Nephron (organoid): ENCODE measurements at regions not wholly inside any gene's neighbourhood (a gene's known extent, or its start where the extent isn't known, plus 50 kb on each side); places are given as distances from the start of the nearest gene placed in this dataset.
"Not testable (repeated sequence)": the region's sequence is repeated elsewhere in the genome, so short reads cannot be mapped to it uniquely, and the experiment has no call there.

Experiments used
- H3K27ac Mint-ChIP-seq, 3 experiments: 2 replicates each; pipeline ENCODE4 v1.8.0; 2020; ENCODE audit warnings: mixed read lengths in 3 of 3, mild to moderate bottlenecking in 2 of 3, moderate library complexity in 1 of 3
- H3K27me3 Mint-ChIP-seq: 2 replicates; pipeline ENCODE4 v1.8.0; 2021; ENCODE audit warnings: low read depth, mild to moderate bottlenecking, moderate library complexity, mixed read lengths
- H3K36me3 Mint-ChIP-seq: 2 replicates; pipeline ENCODE4 v1.8.0; 2020; ENCODE audit warnings: low read depth, mixed read lengths
- H3K4me1 Mint-ChIP-seq: 2 replicates; pipeline ENCODE4 v1.8.0; 2020; ENCODE audit warnings: mixed read lengths
- H3K4me3 Mint-ChIP-seq, 3 experiments: 2 replicates each; pipeline ENCODE4 v1.8.0; 2020; ENCODE audit warnings: mild to moderate bottlenecking in 3 of 3, mixed read lengths in 3 of 3, moderate library complexity in 2 of 3
- H3K9me3 Mint-ChIP-seq: 2 replicates; pipeline ENCODE4 v1.8.0; 2020; ENCODE audit warnings: mixed read lengths
- CTCF ChIP-seq, 3 experiments: fragments of 200-600 bp; sonication (generic); IDR thresholded peaks; one replicate each; pipeline ENCODE4 v1.5.0; 2021; ENCODE audit warnings: antibody characterized with exemption in 3 of 3; ENCODE audit not compliant: unreplicated experiment in 3 of 3

DNA sequence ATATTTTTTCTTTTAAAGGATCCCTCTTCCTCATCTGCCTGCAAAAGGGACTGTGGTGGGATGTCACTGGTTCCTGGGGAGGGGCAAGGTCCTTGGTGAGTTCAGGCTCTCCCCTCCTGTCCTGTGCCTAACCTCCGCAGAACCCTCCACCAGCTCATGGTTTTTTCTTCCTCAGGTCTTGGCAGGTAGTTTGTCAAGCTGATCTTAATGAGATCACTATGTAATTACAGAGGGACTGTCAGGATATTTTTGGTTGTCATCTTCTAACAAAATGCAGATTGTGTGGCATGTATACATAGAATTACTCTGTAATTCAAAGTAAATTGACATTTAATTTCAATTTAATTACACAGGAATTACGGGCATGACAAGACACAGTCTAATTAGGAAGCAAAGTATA is 150.3 kb upstream of the SEMA6A start:
- Mint-ChIP-seq H3K4me1 (no peaks in the 10 kb centered on the region), H3K27ac (no peak overlapping the region), H3K36me3 (no peaks in the 10 kb centered on the region), H3K9me3 (no peaks in the 10 kb centered on the region), H3K27me3 (peaks cover 3% of the 10 kb centered on the region), H3K4me3 (no peak overlapping the region)
- no peak for TF ChIP-seq CTCF (IDR thresholded peaks at IDR 0.05; ENCODE audit: unreplicated experiment in 3 of 3)

GRCh38 chr5:116722651-116723050 is 148.0 kb upstream of the SEMA6A start:
- H3K36me3 Mint-ChIP-seq, result no peaks in the 10 kb centered on the region
- no peaks in the 10 kb centered on the region for H3K9me3 Mint-ChIP-seq
- H3K27ac Mint-ChIP-seq, result no peak overlapping the region
- no peaks in the 10 kb centered on the region for H3K4me1 Mint-ChIP-seq
- no peak overlapping the region for H3K4me3 Mint-ChIP-seq
- no peak for TF ChIP-seq CTCF (IDR thresholded peaks at IDR 0.05; ENCODE audit: unreplicated experiment in 3 of 3)
- peaks cover 3% of the 10 kb centered on the region for H3K27me3 Mint-ChIP-seq

GRCh38 chr5:116719106-116719505 is 144.5 kb upstream of the SEMA6A start:
- Mint-ChIP-seq H3K9me3 (peaks cover 4% of the 10 kb centered on the region), H3K4me3 (no peak overlapping the region), H3K36me3 (no peaks in the 10 kb centered on the region), H3K4me1 (no peaks in the 10 kb centered on the region), H3K27me3 (no peaks in the 10 kb centered on the region), H3K27ac (no peak overlapping the region)
- TF ChIP-seq CTCF (IDR thresholded peaks at IDR 0.05; ENCODE audit: unreplicated experiment in 3 of 3), result no peak

- Mint-ChIP-seq H3K4me3 (no peak overlapping the region), H3K4me1 (no peaks in the 10 kb centered on the region), H3K27me3 (no peaks in the 10 kb centered on the region), H3K36me3 (no peaks in the 10 kb centered on the region), H3K9me3 (peaks cover 4% of the 10 kb centered on the region), H3K27ac (no peak overlapping the region)
- no peak for TF ChIP-seq CTCF (IDR thresholded peaks at IDR 0.05; ENCODE audit: unreplicated experiment in 3 of 3)
Observed at GRCh38 chr5:116718317-116718716, 143.7 kb upstream of the SEMA6A start.

GRCh38 chr5:116709082-116709481 is 134.5 kb upstream of the SEMA6A start:
- Mint-ChIP-seq H3K27me3 (no peaks in the 10 kb centered on the region), H3K9me3 (no peaks in the 10 kb centered on the region), H3K4me1 (no peaks in the 10 kb centered on the region), H3K27ac (no peak overlapping the region), H3K36me3 (peaks cover 3% of the 10 kb centered on the region), H3K4me3 (no peak overlapping the region)
- no peak for TF ChIP-seq CTCF (IDR thresholded peaks at IDR 0.05; ENCODE audit: unreplicated experiment in 3 of 3)

DNA sequence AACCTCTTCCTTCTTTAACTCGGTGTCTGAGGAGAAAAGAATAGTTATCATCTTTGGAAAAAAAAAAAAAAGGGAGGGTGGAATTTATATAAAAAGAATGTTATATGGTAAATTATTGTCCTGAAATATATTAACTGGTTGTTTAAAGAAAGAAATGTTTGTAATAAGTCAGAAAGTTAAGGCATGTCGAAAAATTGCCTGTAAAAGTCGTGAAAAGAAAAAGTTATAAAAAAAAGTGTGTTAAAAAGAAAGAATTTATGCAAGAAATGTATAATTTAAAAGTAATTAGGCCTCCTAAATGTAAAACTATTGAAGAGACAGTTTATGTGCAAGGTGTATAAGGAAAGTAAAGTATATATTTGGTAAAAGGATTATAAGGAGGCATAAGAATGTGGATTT is 130.5 kb upstream of the SEMA6A start:
- not testable (repeated sequence) for H3K36me3 Mint-ChIP-seq, H3K27me3 Mint-ChIP-seq, H3K4me1 Mint-ChIP-seq, H3K4me3 Mint-ChIP-seq, H3K9me3 Mint-ChIP-seq
- peak overlapping the region in 1 of 3 experiments; percentile 76 for H3K27ac Mint-ChIP-seq
